WTC11 (cell line): ENCODE measurements at regions not wholly inside any gene's neighbourhood (a gene's known extent, or its start where the extent isn't known, plus 50 kb on each side); places are given as distances from the start of the nearest gene placed in this dataset.
A peak's percentile ranks its signal among the peaks of the same experiment; 100 is the strongest.

Source experiments
- ATAC-seq: fragments of 200-7000 bp; cut with Tn5 transposase; 2 replicates; pipeline ENCODE4 v1.10.0; 2021; ENCODE audit warnings: mild to moderate bottlenecking, moderate library complexity
- CTCF ChIA-PET: fragments of 300-600 bp; sonication (Branson Sonifier 250); formaldehyde crosslinking; loops from one replicate; lab custom pipeline; 2021; ENCODE audit warnings: antibody characterized with exemption; lab: Charles Lee
- POLR2A ChIA-PET: fragments of 350-600 bp; sonication (Branson Sonifier 250); formaldehyde crosslinking; loops from one replicate; lab custom pipeline; 2021; ENCODE audit warnings: antibody characterized with exemption; lab: Charles Lee
- DNase-seq: peaks from one replicate; pipeline ENCODE4 v3.0.0; 2021; ENCODE audit warnings: low spot score
- H3K27ac Mint-ChIP-seq: 2 replicates; pipeline ENCODE4 v1.8.0; 2021; ENCODE audit warnings: mixed read lengths
- H3K27me3 Mint-ChIP-seq: 2 replicates; pipeline ENCODE4 v1.8.0; 2021; ENCODE audit warnings: low read depth, mild to moderate bottlenecking, moderate library complexity, mixed read lengths
- H3K36me3 Mint-ChIP-seq: 2 replicates; pipeline ENCODE4 v1.8.0; 2021; ENCODE audit warnings: mixed read lengths
- H3K4me1 Mint-ChIP-seq: 2 replicates; pipeline ENCODE4 v1.8.0; 2022; ENCODE audit warnings: mixed read lengths
- H3K4me3 Mint-ChIP-seq: 2 replicates; pipeline ENCODE4 v1.8.0; 2021; ENCODE audit warnings: mild to moderate bottlenecking, moderate library complexity, mixed read lengths
- H3K9me3 Mint-ChIP-seq: 2 replicates; pipeline ENCODE4 v1.8.0; 2021; ENCODE audit warnings: mixed read lengths
- FOXP1 ChIP-seq: sonication (generic); formaldehyde crosslinking; IDR thresholded peaks from 2 replicates; pipeline ENCODE4 v1.8.0; 2022; ENCODE audit warnings: missing genetic modification reagents, mild to moderate bottlenecking, moderate library complexity, borderline replicate concordance
- GABPB1 ChIP-seq: sonication (generic); formaldehyde crosslinking; IDR thresholded peaks from 2 replicates; pipeline ENCODE4 v1.8.1; 2023; ENCODE audit warnings: mild to moderate bottlenecking, missing genetic modification reagents
- MXD4 ChIP-seq: fragments of 250-450 bp; sonication (Bioruptor Pico); IDR thresholded peaks from 2 replicates; pipeline ENCODE4 v1.8.0; 2021; ENCODE audit warnings: mild to moderate bottlenecking, moderate library complexity, borderline replicate concordance
- NFE2L1 ChIP-seq: sonication (generic); formaldehyde crosslinking; IDR thresholded peaks from 2 replicates; pipeline ENCODE4 v1.8.1; 2023; ENCODE audit warnings: missing genetic modification reagents
- RORB ChIP-seq: fragments of 250-450 bp; sonication (Bioruptor Pico); IDR thresholded peaks from 2 replicates; pipeline ENCODE4 v1.9.0; 2021; ENCODE audit warnings: mild to moderate bottlenecking
- TP53 ChIP-seq: sonication (generic); formaldehyde crosslinking; IDR thresholded peaks from 2 replicates; pipeline ENCODE4 v1.8.1; 2023; ENCODE audit warnings: mild to moderate bottlenecking, missing genetic modification reagents
- ZNF396 ChIP-seq: fragments of 250-450 bp; sonication (Bioruptor Pico); IDR thresholded peaks from 2 replicates; pipeline ENCODE4 v1.8.0; 2021; ENCODE audit warnings: mild to moderate bottlenecking, moderate library complexity, borderline replicate concordance
- ZNF671 ChIP-seq: fragments of 250-450 bp; sonication (Bioruptor Pico); IDR thresholded peaks from 2 replicates; pipeline ENCODE4 v1.8.0; 2021; ENCODE audit warnings: mild to moderate bottlenecking
- TF ChIP-seq, protein P1 (sequence below): fragments of 250-450 bp; sonication (Bioruptor Pico); conservative IDR thresholded peaks from 2 replicates; pipeline ENCODE4 v1.9.0; 2021; ENCODE audit warnings: mild to moderate bottlenecking
- TF ChIP-seq, protein P2 (sequence below): sonication (generic); formaldehyde crosslinking; IDR thresholded peaks from 2 replicates; pipeline ENCODE4 v1.8.0; 2022; ENCODE audit warnings: missing genetic modification reagents
- TF ChIP-seq, protein P3 (sequence below): sonication (generic); formaldehyde crosslinking; IDR thresholded peaks from 2 replicates; pipeline ENCODE4 v1.8.0; 2023; ENCODE audit warnings: mild to moderate bottlenecking, missing genetic modification reagents
- TF ChIP-seq, protein P4 (sequence below): sonication (generic); formaldehyde crosslinking; IDR thresholded peaks from 2 replicates; pipeline ENCODE4 v1.8.0; 2022; ENCODE audit warnings: mild to moderate bottlenecking, missing genetic modification reagents
- TF ChIP-seq, protein P5 (sequence below): sonication (generic); formaldehyde crosslinking; IDR thresholded peaks from 2 replicates; pipeline ENCODE4 v1.8.1; 2023; ENCODE audit warnings: mild to moderate bottlenecking, missing genetic modification reagents, moderate library complexity

DNA sequence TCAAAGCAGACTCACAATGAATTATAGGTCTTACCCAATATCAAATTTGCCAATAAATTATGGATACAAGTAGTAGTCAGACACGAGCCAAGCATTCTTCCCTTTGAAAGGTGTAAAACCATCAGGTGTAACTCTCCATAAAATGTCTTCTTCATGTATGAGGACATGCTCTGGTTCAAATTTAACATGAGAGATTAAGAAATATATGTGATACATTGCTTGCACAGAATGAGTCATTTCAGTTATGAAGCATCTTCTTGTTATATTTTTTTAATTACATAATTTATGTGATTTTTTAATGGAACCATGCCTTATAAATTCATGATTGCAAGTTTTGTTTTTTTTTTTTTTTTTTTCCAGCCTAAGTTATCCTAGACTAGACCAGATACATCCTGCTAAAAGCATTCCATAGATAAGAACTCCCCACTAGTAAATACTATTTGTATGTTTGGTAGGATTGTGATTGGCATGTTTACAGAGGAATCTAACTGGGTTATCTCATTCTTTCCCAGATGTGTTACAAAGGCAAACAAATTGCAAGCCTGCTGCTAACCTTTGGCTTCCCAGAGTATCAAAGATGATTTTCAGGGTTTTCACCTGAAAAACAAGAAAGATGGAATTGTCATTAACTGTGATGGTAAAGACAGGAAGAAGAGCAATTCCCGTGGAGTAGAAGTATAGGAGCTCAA is 621.9 kb downstream of the XIRP2 start:
- ChIA-PET CTCF (no interaction called here), POLR2A (no interaction called here)

DNA sequence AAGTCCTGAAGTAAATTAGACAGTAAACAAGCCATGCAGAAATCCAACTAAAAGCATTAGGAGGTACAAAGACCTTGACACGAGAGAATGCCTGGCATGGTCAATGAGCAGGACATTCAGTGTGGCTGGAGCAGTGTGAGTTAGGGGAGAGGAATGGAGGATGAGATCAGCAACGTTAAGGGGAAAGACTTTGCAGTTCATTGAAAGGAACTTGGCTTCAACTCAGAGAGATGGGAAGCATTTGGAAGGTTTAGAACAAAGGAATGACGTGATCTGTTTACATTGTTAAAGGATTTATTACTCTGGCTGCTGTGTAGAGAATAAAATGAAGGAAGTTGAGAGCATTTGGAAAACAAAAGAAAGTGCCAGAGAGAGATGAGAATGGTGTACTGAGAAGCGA is 621.3 kb downstream of the XIRP2 start:
- peaks cover 5% of the 10 kb centered on the region; the same call in 1 of the 2 replicates for H3K36me3 Mint-ChIP-seq
- ATAC-seq (peak; percentile 92), DNase-seq (no peak)
- ChIA-PET POLR2A (no interaction called here), CTCF (no interaction called here)
- H3K4me3 Mint-ChIP-seq = peak overlapping the region; percentile 4; the same call in 1 of the 2 replicates
- no peaks in the 10 kb centered on the region for H3K9me3 Mint-ChIP-seq
- no peak for TF ChIP-seq ZNF671 (CRISPR knock-in tag)
- TF ChIP-seq, protein P1, sequence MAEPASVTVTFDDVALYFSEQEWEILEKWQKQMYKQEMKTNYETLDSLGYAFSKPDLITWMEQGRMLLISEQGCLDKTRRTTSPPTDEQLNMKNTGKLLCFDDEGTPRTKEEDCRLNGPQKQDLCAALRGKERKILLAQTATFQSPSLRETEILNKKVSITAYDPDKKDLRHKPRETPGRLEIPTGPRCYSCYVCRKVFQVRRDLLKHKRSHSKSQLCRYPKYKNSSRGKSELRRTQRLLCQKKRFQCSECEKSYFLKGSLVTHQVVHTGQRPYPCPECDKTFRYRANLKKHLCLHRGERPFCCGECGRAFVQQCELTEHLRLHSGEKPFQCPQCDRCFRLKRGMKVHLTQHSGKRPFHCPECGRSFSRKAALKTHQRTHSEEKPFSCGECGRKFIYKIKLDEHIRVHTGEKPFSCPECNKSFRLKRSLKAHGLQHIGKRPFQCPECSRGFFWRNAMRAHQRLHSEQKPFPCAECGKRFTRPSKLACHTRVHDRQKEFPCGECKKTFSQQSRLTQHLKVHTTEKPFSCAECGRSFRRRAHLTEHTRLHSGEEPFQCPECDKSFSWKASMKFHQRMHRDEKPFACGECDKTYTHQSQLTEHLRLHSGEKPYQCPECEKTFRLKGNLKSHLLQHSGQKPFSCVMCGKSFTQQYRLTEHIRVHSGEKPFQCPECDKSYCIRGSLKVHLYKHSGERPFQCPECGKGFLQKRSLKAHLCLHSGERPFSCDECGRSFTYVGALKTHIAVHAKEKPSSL (CRISPR knock-in tag) = 0 out of 2 replicates have a peak, but pooled peaks have one; percentile 34
- TF ChIP-seq, protein P2, sequence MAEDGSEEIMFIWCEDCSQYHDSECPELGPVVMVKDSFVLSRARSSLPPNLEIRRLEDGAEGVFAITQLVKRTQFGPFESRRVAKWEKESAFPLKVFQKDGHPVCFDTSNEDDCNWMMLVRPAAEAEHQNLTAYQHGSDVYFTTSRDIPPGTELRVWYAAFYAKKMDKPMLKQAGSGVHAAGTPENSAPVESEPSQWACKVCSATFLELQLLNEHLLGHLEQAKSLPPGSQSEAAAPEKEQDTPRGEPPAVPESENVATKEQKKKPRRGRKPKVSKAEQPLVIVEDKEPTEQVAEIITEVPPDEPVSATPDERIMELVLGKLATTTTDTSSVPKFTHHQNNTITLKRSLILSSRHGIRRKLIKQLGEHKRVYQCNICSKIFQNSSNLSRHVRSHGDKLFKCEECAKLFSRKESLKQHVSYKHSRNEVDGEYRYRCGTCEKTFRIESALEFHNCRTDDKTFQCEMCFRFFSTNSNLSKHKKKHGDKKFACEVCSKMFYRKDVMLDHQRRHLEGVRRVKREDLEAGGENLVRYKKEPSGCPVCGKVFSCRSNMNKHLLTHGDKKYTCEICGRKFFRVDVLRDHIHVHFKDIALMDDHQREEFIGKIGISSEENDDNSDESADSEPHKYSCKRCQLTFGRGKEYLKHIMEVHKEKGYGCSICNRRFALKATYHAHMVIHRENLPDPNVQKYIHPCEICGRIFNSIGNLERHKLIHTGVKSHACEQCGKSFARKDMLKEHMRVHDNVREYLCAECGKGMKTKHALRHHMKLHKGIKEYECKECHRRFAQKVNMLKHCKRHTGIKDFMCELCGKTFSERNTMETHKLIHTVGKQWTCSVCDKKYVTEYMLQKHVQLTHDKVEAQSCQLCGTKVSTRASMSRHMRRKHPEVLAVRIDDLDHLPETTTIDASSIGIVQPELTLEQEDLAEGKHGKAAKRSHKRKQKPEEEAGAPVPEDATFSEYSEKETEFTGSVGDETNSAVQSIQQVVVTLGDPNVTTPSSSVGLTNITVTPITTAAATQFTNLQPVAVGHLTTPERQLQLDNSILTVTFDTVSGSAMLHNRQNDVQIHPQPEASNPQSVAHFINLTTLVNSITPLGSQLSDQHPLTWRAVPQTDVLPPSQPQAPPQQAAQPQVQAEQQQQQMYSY = no peak
- H3K27ac Mint-ChIP-seq = peak overlapping the region; percentile 93
- peaks cover 23% of the 10 kb centered on the region for H3K4me1 Mint-ChIP-seq
- H3K27me3 Mint-ChIP-seq = no peaks in the 10 kb centered on the region

More for the DNA sequence above, 621.9 kb downstream of the XIRP2 start:
- DNase-seq = no peak
- no peaks in the 10 kb centered on the region for H3K9me3 Mint-ChIP-seq
- peaks cover 5% of the 10 kb centered on the region; the same call in 1 of the 2 replicates for H3K36me3 Mint-ChIP-seq
- TF ChIP-seq ZNF396 (CRISPR knock-in tag) = no peak
- TF ChIP-seq GABPB1 (CRISPR knock-in tag) = 0 out of 2 replicates have a peak, but pooled peaks have one; percentile 19
- TF ChIP-seq RORB = peak; percentile 88; the same call in 1 of the 2 replicates
- TF ChIP-seq, all 79 proteins: peak for 2
- Mint-ChIP-seq H3K27ac (peak overlapping the region; percentile 93), H3K27me3 (no peaks in the 10 kb centered on the region), H3K4me3 (no peak overlapping the region), H3K4me1 (peaks cover 23% of the 10 kb centered on the region)
- ATAC-seq = no peak

DNA sequence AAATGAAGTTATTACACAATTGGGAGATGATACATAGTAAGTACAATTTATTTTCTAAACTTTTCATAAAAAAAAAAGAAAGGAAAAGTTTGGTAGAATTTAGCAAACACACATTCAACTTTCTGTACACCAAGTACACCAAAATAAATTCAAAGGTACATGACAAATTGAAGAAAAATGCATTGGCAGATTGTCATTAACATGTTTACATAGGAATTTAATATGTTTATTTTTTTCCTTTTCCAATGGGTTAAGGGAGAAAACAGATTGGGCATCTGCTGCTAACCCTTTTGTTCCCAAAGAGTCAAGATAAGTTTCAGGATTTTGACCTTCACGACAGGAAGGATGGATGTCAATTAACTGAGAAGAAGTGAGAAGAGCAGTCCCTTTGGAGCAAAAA is 620.4 kb downstream of the XIRP2 start:
- peaks cover 5% of the 10 kb centered on the region; the same call in 1 of the 2 replicates for H3K36me3 Mint-ChIP-seq
- no peak overlapping the region for H3K4me3 Mint-ChIP-seq

DNA sequence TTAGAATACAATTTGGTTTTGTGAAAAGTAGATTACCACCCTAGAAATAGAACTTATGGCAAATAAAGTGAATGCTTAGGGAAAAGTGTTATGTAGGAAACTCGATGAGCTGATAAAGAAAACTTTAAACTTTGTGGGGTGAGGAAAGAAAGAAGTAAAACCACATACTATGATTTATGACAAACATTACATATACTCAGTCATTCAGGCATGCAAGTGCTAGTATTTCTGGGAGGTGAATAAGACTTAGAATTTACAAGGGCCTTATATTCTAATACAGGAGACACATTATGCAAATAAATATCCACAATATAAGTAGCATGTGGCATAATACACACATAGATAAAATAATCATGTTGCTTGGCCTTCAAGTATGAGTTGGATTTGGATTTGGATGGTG is 618.1 kb downstream of the XIRP2 start:
- TF ChIP-seq TP53 (CRISPR knock-in tag) (no peak), NFE2L1 (CRISPR knock-in tag) (no peak), MXD4 (CRISPR knock-in tag) (no peak), RORB (no peak), FOXP1 (no peak)
- TF ChIP-seq, protein P3, sequence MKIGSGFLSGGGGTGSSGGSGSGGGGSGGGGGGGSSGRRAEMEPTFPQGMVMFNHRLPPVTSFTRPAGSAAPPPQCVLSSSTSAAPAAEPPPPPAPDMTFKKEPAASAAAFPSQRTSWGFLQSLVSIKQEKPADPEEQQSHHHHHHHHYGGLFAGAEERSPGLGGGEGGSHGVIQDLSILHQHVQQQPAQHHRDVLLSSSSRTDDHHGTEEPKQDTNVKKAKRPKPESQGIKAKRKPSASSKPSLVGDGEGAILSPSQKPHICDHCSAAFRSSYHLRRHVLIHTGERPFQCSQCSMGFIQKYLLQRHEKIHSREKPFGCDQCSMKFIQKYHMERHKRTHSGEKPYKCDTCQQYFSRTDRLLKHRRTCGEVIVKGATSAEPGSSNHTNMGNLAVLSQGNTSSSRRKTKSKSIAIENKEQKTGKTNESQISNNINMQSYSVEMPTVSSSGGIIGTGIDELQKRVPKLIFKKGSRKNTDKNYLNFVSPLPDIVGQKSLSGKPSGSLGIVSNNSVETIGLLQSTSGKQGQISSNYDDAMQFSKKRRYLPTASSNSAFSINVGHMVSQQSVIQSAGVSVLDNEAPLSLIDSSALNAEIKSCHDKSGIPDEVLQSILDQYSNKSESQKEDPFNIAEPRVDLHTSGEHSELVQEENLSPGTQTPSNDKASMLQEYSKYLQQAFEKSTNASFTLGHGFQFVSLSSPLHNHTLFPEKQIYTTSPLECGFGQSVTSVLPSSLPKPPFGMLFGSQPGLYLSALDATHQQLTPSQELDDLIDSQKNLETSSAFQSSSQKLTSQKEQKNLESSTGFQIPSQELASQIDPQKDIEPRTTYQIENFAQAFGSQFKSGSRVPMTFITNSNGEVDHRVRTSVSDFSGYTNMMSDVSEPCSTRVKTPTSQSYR = no peak
- TF ChIP-seq, protein P4, sequence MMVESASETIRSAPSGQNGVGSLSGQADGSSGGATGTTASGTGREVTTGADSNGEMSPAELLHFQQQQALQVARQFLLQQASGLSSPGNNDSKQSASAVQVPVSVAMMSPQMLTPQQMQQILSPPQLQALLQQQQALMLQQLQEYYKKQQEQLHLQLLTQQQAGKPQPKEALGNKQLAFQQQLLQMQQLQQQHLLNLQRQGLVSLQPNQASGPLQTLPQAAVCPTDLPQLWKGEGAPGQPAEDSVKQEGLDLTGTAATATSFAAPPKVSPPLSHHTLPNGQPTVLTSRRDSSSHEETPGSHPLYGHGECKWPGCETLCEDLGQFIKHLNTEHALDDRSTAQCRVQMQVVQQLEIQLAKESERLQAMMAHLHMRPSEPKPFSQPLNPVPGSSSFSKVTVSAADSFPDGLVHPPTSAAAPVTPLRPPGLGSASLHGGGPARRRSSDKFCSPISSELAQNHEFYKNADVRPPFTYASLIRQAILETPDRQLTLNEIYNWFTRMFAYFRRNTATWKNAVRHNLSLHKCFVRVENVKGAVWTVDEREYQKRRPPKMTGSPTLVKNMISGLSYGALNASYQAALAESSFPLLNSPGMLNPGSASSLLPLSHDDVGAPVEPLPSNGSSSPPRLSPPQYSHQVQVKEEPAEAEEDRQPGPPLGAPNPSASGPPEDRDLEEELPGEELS (CRISPR knock-in tag) = no peak
- no peaks in the 10 kb centered on the region for H3K9me3 Mint-ChIP-seq
- no peak overlapping the region for H3K4me3 Mint-ChIP-seq
- H3K27ac Mint-ChIP-seq = no peak overlapping the region
- ChIA-PET POLR2A (no interaction called here), CTCF (no interaction called here)
- peaks cover 23% of the 10 kb centered on the region for H3K4me1 Mint-ChIP-seq
- H3K27me3 Mint-ChIP-seq = no peaks in the 10 kb centered on the region
- ATAC-seq (no peak), DNase-seq (no peak)
- no peaks in the 10 kb centered on the region for H3K36me3 Mint-ChIP-seq

More for the DNA sequence above, 620.4 kb downstream of the XIRP2 start:
- H3K4me1 Mint-ChIP-seq = peaks cover 23% of the 10 kb centered on the region
- H3K9me3 Mint-ChIP-seq = no peaks in the 10 kb centered on the region
- ChIA-PET POLR2A (no interaction called here), CTCF (no interaction called here)
- H3K27ac Mint-ChIP-seq = peak overlapping the region; percentile 15
- ATAC-seq = no peak
- TF ChIP-seq, protein P5, sequence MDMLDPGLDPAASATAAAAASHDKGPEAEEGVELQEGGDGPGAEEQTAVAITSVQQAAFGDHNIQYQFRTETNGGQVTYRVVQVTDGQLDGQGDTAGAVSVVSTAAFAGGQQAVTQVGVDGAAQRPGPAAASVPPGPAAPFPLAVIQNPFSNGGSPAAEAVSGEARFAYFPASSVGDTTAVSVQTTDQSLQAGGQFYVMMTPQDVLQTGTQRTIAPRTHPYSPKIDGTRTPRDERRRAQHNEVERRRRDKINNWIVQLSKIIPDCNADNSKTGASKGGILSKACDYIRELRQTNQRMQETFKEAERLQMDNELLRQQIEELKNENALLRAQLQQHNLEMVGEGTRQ (CRISPR knock-in tag) = no peak
- no peak for DNase-seq
- H3K27me3 Mint-ChIP-seq = no peaks in the 10 kb centered on the region
